IMR-90 (cell line): ENCODE measurements at regions not wholly inside any gene's neighbourhood (a gene's known extent, or its start where the extent isn't known, plus 50 kb on each side); places are given as distances from the start of the nearest gene placed in this dataset.
"Not testable (repeated sequence)": the region's sequence is repeated elsewhere in the genome, so short reads cannot be mapped to it uniquely, and the experiment has no call there.

Experiments
- ATAC-seq: fragments of 200-7000 bp; cut with Tn5 transposase; 2 replicates; pipeline ENCODE4 v1.9.1; 2020; ENCODE audit warnings: low read depth, mild to moderate bottlenecking, moderate library complexity
- BruUV-seq: library from RNA; stranded (reverse); fragments of 400-500 nt; replicated peaks from 2 replicates; lab custom pipeline; 2021; lab: Mats Ljungman, UMichigan
- CTCF ChIA-PET: fragments of 300-600 bp; formaldehyde crosslinking; extraction: SDS; loops from one replicate; lab custom pipeline; 2021; ENCODE audit warnings: antibody characterized with exemption; lab: Yijun Ruan, JAX
- POLR2A ChIA-PET: fragments of 300-600 bp; sonication (Branson Sonifier 250); formaldehyde crosslinking; loops from one replicate; lab custom pipeline; 2022; ENCODE audit warnings: antibody characterized with exemption; ENCODE audit not compliant: unreplicated experiment; lab: Charles Lee
- DNase-seq: peaks from one replicate; pipeline ENCODE4 v3.0.0; 2013
- H2AFZ ChIP-seq: replicated peaks from 2 replicates; pipeline ENCODE3; 2013; ENCODE audit warnings: low read length, mild to moderate bottlenecking; ENCODE audit not compliant: poor library complexity
- H2AK5ac ChIP-seq: 2 replicates; pipeline ENCODE4 v1.6.1; 2013; ENCODE audit warnings: low read depth, low read length, inconsistent platforms
- H2AK9ac ChIP-seq: replicated peaks from 2 replicates; pipeline ENCODE3; 2013; ENCODE audit warnings: mild to moderate bottlenecking, low read depth, low read length, moderate library complexity; ENCODE audit not compliant: poor library complexity
- H2BK120ac ChIP-seq: 2 replicates; pipeline ENCODE4 v1.6.1; 2013; ENCODE audit warnings: low read depth, low read length, inconsistent platforms
- H2BK15ac ChIP-seq: 3 replicates; pipeline ENCODE4 v1.6.1; 2013; ENCODE audit warnings: low read depth, low read length, inconsistent platforms
- H2BK20ac ChIP-seq: 2 replicates; pipeline ENCODE4 v1.6.1; 2013; ENCODE audit warnings: low read depth, mild to moderate bottlenecking, inconsistent platforms, low read length, moderate library complexity
- H2BK5ac ChIP-seq: 2 replicates; pipeline ENCODE4 v1.6.1; 2013; ENCODE audit warnings: mild to moderate bottlenecking, low read depth, low read length, inconsistent platforms; ENCODE audit not compliant: poor library complexity, severe bottlenecking
- H3K14ac ChIP-seq: replicated peaks from 2 replicates; pipeline ENCODE4 v1.6.1; 2013; ENCODE audit warnings: low read depth, low read length, inconsistent platforms
- H3K18ac ChIP-seq: 2 replicates; pipeline ENCODE4 v1.6.1; 2013; ENCODE audit warnings: low read depth, low read length, control low read depth
- H3K23ac ChIP-seq: 2 replicates; pipeline ENCODE4 v1.6.1; 2013; ENCODE audit warnings: low read depth, low read length, inconsistent platforms
- H3K27ac ChIP-seq: 2 replicates; pipeline ENCODE4 v1.5.1; 2013; ENCODE audit warnings: mild to moderate bottlenecking, control low read depth, low read length; ENCODE audit not compliant: insufficient read depth
- H3K27me3 ChIP-seq: 2 replicates; pipeline ENCODE4 v1.6.1; 2013; ENCODE audit warnings: low read length; ENCODE audit not compliant: control insufficient read depth, insufficient read depth
- H3K36me3 ChIP-seq: 2 replicates; pipeline ENCODE4 v1.6.1; 2013; ENCODE audit warnings: low read length, mixed read lengths; ENCODE audit not compliant: control insufficient read depth, insufficient read depth
- H3K4ac ChIP-seq: 2 replicates; pipeline ENCODE4 v1.6.1; 2013; ENCODE audit warnings: low read depth, low read length, inconsistent platforms
- H3K4me1 ChIP-seq: 2 replicates; pipeline ENCODE4 v1.6.1; 2013; ENCODE audit warnings: low read length, mixed read lengths; ENCODE audit not compliant: control insufficient read depth, insufficient read depth
- H3K4me2 ChIP-seq: 2 replicates; pipeline ENCODE4 v1.6.1; 2013; ENCODE audit warnings: low read depth, mild to moderate bottlenecking, control low read depth, low read length, moderate library complexity
- H3K4me3 ChIP-seq: 2 replicates; pipeline ENCODE4 v1.5.1; 2013; ENCODE audit warnings: low read depth, mild to moderate bottlenecking, control low read depth, low read length, moderate library complexity; ENCODE audit not compliant: insufficient read depth
- H3K56ac ChIP-seq: 2 replicates; pipeline ENCODE4 v1.6.1; 2013; ENCODE audit warnings: low read length, inconsistent platforms; ENCODE audit not compliant: insufficient read depth; ENCODE audit errors: extremely low read depth
- H3K79me1 ChIP-seq, 2 experiments: 2 replicates each; pipeline ENCODE4 v1.6.1; 2013; ENCODE audit warnings: low read length in 2 of 2, inconsistent platforms in 1 of 2, low read depth in 1 of 2
- H3K9ac ChIP-seq: 2 replicates; pipeline ENCODE4 v1.6.1; 2013; ENCODE audit warnings: low read depth, low read length, control low read depth
- H3K9me1 ChIP-seq: 2 replicates; pipeline ENCODE4 v1.6.1; 2013; ENCODE audit warnings: low read length, inconsistent platforms; ENCODE audit not compliant: insufficient read depth
- H3K9me3 ChIP-seq: 2 replicates; pipeline ENCODE4 v1.6.1; 2013; ENCODE audit warnings: low read length; ENCODE audit not compliant: control insufficient read depth, insufficient read depth
- H4K20me1 ChIP-seq: 2 replicates; pipeline ENCODE4 v1.6.1; 2013; ENCODE audit warnings: low read length, inconsistent platforms; ENCODE audit not compliant: insufficient read depth
- H4K5ac ChIP-seq: 2 replicates; pipeline ENCODE4 v1.6.1; 2013; ENCODE audit warnings: mild to moderate bottlenecking, low read depth, low read length, control low read depth
- H4K8ac ChIP-seq, 2 experiments: 2 replicates each; pipeline ENCODE4 v1.6.1; 2013; ENCODE audit warnings: low read depth in 2 of 2, low read length in 2 of 2, control low read depth in 1 of 2, inconsistent platforms in 1 of 2
- H4K91ac ChIP-seq: 2 replicates; pipeline ENCODE4 v1.6.1; 2013; ENCODE audit warnings: low read depth, low read length, inconsistent platforms; ENCODE audit not compliant: insufficient read depth
- WGBS, 2 experiments: methylation state at CpG; one replicate each; pipeline versions ENCODE4 v1.1.5 to v1.1.7; 2013; ENCODE audit warnings: missing lambda C conversion rate in 2 of 2; ENCODE audit not compliant: insufficient read length in 1 of 2; ENCODE audit errors: extremely low coverage in 2 of 2; 5-methylcytosine and 5-hydroxymethylcytosine counted together
- dilution Hi-C: fragments of 300-500 bp; cut with HindIII; formaldehyde crosslinking; loops from one replicate; pipeline ENCODE4 v1.14.3; 2018; ENCODE audit warnings: low sequenced_read_pairs; ENCODE audit not compliant: unreplicated experiment
- in situ Hi-C: fragments of 300-500 bp; cut with MboI; formaldehyde crosslinking; loops from 3 replicates; pipeline ENCODE4 v1.14.3; 2019; ENCODE audit warnings: low sequenced_read_pairs, inconsistent platforms, mixed read lengths
- intact Hi-C: fragments of 100-400 bp; cut with micrococcal nuclease; formaldehyde crosslinking; loops from 2 replicates; pipeline ENCODE4 v1.10.0; 2022

DNA sequence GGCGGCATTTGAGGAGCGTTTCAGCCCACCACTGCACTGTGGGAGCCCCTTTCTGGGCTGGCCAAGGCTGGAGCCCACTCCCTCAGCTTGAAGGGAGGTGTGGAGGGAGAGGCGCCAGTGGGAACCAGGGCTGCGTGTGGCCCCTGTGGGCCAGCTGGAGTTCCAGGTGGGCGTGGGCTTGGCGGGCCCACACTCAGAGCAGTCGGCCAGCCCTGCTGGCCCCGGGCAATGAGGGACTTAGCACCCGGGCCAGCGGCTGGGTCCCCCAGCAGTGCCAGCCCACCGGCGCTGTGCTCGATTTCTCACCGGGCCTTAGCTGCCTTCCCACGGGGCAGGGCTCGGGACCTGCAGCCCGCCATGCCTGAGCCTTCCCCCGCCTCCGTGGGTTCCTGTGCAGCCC, 463.8 kb upstream of the SPANXN1 start:
- H3K23ac ChIP-seq, H3K14ac ChIP-seq, H3K4me1 ChIP-seq, H3K36me3 ChIP-seq, H3K27ac ChIP-seq, H2BK5ac ChIP-seq, H2AFZ ChIP-seq, DNase-seq, H4K20me1 ChIP-seq, intact Hi-C loops, H3K18ac ChIP-seq, H2BK15ac ChIP-seq, H2BK120ac ChIP-seq, H3K9me1 ChIP-seq, H3K9me3 ChIP-seq, H3K56ac ChIP-seq, ATAC-seq, H3K79me1 ChIP-seq, H3K4me3 ChIP-seq, dilution Hi-C loops, H4K91ac ChIP-seq, H3K4me2 ChIP-seq, H3K9ac ChIP-seq, H4K5ac ChIP-seq, POLR2A ChIA-PET, CTCF ChIA-PET, in situ Hi-C loops, H4K8ac ChIP-seq, H2BK20ac ChIP-seq, BruUV-seq, H3K4ac ChIP-seq, H2AK5ac ChIP-seq, H2AK9ac ChIP-seq, H3K27me3 ChIP-seq: not testable (repeated sequence)
- 87% methylated on average over 7 of the region's 19 CpGs; no CpG with 5 or more reads in 1 of the 2 experiments for WGBS, 2 experiments
